IPS-20b (cell line): ENCODE measurements at regions not wholly inside any gene's neighbourhood (a gene's known extent, or its start where the extent isn't known, plus 50 kb on each side); places are given as distances from the start of the nearest gene placed in this dataset.

ENCODE experiments used
- H3K27ac ChIP-seq: one replicate; pipeline ENCODE4 v1.5.1; 2013; ENCODE audit warnings: low read length
- H3K27me3 ChIP-seq: 2 replicates; pipeline ENCODE4 v1.6.1; 2013; ENCODE audit warnings: mild to moderate bottlenecking, low read length, inconsistent platforms; ENCODE audit not compliant: insufficient read depth
- H3K36me3 ChIP-seq: 2 replicates; pipeline ENCODE4 v1.6.1; 2013; ENCODE audit warnings: low read depth, mild to moderate bottlenecking, inconsistent platforms, low read length, moderate library complexity; ENCODE audit not compliant: insufficient read depth
- H3K4me1 ChIP-seq: 2 replicates; pipeline ENCODE4 v1.6.1; 2013; ENCODE audit warnings: mild to moderate bottlenecking, control low read depth, inconsistent platforms, low read length, moderate library complexity; ENCODE audit not compliant: insufficient read depth
- H3K4me3 ChIP-seq: 2 replicates; pipeline ENCODE4 v1.5.1; 2013; ENCODE audit warnings: mild to moderate bottlenecking, low read length, inconsistent platforms
- H3K9ac ChIP-seq: 2 replicates; pipeline ENCODE4 v1.6.1; 2013; ENCODE audit warnings: low read depth, mild to moderate bottlenecking, inconsistent platforms, low read length, moderate library complexity
- H3K9me3 ChIP-seq: 2 replicates; pipeline ENCODE4 v1.6.1; 2013; ENCODE audit warnings: mild to moderate bottlenecking, low read depth, low read length, inconsistent platforms; ENCODE audit not compliant: insufficient read depth

DNA sequence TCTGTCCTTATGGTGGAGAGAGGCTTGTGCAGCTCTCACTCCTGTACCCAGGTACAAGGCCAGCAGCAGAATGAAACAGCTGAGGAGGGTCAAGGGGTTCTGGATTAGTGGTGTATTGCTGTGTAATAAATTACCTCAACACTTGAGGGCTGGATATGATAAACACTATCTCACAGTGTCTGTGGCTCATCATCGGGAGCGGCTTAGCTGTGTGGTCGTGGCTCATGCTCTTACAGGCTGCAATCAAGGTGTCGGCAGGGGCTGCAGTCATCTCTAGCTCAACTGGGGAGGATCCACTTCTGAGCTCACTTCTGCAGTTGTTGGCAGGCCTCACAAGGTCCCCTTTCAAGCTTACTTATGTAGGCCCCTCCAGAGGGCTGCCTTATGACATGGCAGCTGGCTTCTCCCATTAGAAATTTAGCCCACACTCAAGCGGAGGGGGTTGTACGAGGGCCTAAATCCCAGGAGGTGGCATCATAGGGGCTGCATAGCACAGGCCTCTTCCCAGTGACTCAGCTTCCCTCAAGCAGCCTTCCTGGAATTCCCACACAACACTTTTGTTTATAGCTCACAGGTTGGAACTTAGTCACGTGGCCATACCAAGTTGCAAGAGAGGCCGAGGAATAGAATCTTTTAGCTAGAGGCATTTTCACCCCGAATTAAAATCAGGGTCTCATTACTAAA is 148.2 kb upstream of the RPS6KA3 start:
- H3K27me3 ChIP-seq, result no peaks in the 10 kb centered on the region
- no peaks in the 10 kb centered on the region for H3K36me3 ChIP-seq
- no peaks in the 10 kb centered on the region for H3K9me3 ChIP-seq

GRCh38 chrX:20414066-20414465 is 147.4 kb upstream of the RPS6KA3 start:
- H3K27ac ChIP-seq, result no peak overlapping the region
- no peaks in the 10 kb centered on the region for H3K27me3 ChIP-seq
- H3K9me3 ChIP-seq, result no peaks in the 10 kb centered on the region
- H3K36me3 ChIP-seq, result no peaks in the 10 kb centered on the region
- no peaks in the 10 kb centered on the region for H3K4me1 ChIP-seq
- H3K9ac ChIP-seq, result no peak overlapping the region
- H3K4me3 ChIP-seq, result no peak overlapping the region

More for the DNA sequence above, 148.2 kb upstream of the RPS6KA3 start:
- H3K9ac ChIP-seq, result no peak overlapping the region
- no peak overlapping the region for H3K4me3 ChIP-seq
- no peaks in the 10 kb centered on the region for H3K4me1 ChIP-seq
- no peak overlapping the region for H3K27ac ChIP-seq

DNA sequence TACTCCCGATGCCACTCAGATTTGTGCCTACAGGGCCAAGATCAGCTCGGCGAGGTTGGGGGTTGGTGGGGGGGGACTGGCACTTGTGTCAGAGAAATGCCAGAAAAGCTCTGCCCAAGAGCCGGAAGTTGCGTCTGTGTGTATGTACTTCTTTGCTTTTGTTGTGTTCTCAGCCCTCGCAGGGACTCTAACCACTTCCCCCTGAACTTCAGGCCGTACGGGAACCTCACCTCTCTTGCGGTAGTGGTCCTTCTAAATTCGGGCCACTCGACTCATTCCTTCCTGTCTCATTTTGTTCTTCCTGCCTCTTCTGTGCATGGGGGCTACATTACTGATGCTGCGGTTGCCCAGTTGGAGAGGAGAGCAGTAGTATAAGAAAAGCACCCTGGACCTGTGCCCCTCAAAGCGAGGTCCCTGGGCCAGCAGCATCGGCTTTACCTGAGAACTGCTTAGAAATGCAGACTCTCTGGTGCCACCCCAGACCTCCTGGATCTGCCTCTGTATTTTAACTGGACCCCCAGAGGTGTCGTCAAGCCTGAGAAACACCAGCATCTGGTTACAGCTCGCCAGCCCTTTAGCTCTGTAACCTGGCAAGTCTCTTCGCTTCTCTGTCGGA is 146.3 kb upstream of the RPS6KA3 start:
- H3K4me3 ChIP-seq, result no peak overlapping the region
- H3K4me1 ChIP-seq, result no peaks in the 10 kb centered on the region
- H3K36me3 ChIP-seq, result no peaks in the 10 kb centered on the region
- H3K9ac ChIP-seq, result no peak overlapping the region
- H3K9me3 ChIP-seq, result no peaks in the 10 kb centered on the region
- no peak overlapping the region for H3K27ac ChIP-seq
- H3K27me3 ChIP-seq, result no peaks in the 10 kb centered on the region

DNA sequence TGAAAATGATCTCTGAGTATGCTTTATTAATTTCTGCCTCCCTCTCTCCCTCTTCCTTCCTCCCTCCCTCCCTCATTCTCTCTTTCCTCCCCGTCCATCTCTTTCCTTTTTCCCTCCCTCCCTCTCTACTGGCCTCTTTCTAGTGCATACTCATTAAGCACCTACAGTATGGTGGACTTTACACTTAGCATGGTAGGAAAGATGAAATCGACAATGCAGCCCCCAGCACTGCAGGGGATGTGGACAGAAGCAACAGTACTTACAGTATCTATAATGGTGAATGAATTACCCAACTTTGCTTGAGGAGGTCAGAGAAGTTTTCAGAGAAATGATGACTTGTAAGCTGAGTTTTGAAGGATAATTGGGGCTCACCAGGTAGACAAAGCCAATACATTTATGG is 143.8 kb upstream of the RPS6KA3 start:
- Histone ChIP-seq H3K4me3 (no peak overlapping the region), H3K27ac (no peak overlapping the region), H3K4me1 (no peaks in the 10 kb centered on the region), H3K9me3 (no peaks in the 10 kb centered on the region), H3K36me3 (no peaks in the 10 kb centered on the region), H3K9ac (no peak overlapping the region), H3K27me3 (no peaks in the 10 kb centered on the region)

DNA sequence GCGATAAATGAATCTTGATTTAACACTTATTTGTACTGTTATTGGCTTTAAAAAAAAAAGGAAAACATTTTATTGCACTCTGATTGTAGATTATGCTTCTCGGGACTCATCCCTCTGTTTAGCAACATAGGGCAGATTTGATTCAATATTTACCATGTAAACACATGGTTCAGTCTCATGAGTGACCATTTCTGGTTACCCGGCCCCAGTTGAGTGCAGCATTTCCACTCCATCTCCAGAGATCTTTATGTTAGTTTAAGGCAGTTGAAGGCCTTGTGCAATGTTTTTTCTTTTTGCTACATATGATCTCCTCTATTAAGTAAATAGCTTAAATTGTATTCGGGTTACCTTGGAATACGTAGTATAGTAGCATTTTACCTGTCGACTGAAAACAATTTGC is 143.3 kb upstream of the RPS6KA3 start:
- Histone ChIP-seq H3K4me1 (no peaks in the 10 kb centered on the region), H3K4me3 (no peak overlapping the region), H3K27me3 (no peaks in the 10 kb centered on the region), H3K36me3 (no peaks in the 10 kb centered on the region), H3K27ac (no peak overlapping the region), H3K9ac (no peak overlapping the region), H3K9me3 (no peaks in the 10 kb centered on the region)

DNA sequence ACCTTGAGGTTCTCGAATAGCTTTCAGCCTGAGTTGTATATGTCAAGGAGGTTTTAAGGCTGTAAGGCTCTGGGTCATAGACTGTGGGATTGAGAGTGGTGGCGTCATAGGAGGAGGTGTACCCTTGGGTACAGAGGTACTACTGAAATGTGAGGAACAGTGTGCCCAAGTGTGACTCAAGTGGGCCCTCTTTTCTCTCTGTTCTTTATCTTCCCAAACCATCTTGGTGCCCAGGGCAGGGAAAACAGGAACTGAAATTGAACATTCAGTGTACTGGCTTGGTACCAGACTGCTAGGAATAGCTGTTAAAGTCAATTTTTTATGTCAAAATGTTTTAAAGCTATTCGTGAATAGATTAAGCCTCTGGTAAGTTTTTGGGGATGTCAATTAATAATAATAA is 136.2 kb upstream of the RPS6KA3 start:
- Histone ChIP-seq H3K9ac (no peak overlapping the region), H3K36me3 (no peaks in the 10 kb centered on the region), H3K4me1 (no peaks in the 10 kb centered on the region), H3K9me3 (no peaks in the 10 kb centered on the region), H3K4me3 (no peak overlapping the region), H3K27me3 (no peaks in the 10 kb centered on the region), H3K27ac (no peak overlapping the region)

GRCh38 chrX:20399728-20400414 is 133.2 kb upstream of the RPS6KA3 start:
- Histone ChIP-seq H3K4me1 (no peaks in the 10 kb centered on the region), H3K9ac (no peak overlapping the region), H3K27me3 (no peaks in the 10 kb centered on the region), H3K27ac (no peak overlapping the region), H3K36me3 (no peaks in the 10 kb centered on the region), H3K4me3 (no peak overlapping the region), H3K9me3 (no peaks in the 10 kb centered on the region)

GRCh38 chrX:20397587-20397986 is 130.9 kb upstream of the RPS6KA3 start:
- H3K27ac ChIP-seq, result no peak overlapping the region

DNA sequence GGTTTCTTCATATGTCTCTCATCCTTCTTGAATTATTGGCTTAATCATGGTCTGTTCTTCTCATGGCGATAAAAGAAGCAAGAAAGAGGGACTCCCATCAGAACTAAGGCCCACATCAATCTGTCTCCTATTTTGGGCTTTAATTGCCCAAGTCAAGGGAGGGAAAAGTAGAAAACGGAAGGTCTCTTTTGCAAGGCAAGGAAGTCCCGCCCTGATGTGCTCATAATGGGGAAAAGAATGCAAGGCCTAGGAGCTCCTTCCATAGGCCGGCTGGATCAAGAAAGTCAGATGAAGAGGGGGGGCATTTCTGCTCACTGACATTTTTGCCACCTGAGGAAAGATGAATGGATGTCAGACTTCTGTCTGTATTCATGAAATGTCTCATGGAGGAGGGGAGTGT is 127.7 kb upstream of the RPS6KA3 start:
- Histone ChIP-seq H3K36me3 (no peaks in the 10 kb centered on the region), H3K4me1 (no peaks in the 10 kb centered on the region), H3K9me3 (no peaks in the 10 kb centered on the region), H3K27me3 (no peaks in the 10 kb centered on the region), H3K9ac (no peak overlapping the region), H3K27ac (no peak overlapping the region), H3K4me3 (no peak overlapping the region)

More at GRCh38 chrX:20397587-20397986, 130.9 kb upstream of the RPS6KA3 start:
- no peak overlapping the region for H3K9ac ChIP-seq
- no peaks in the 10 kb centered on the region for H3K36me3 ChIP-seq
- H3K9me3 ChIP-seq, result no peaks in the 10 kb centered on the region
- no peaks in the 10 kb centered on the region for H3K27me3 ChIP-seq
- H3K4me1 ChIP-seq, result no peaks in the 10 kb centered on the region
- H3K4me3 ChIP-seq, result no peak overlapping the region

GRCh38 chrX:20393944-20394343 is 127.2 kb upstream of the RPS6KA3 start:
- Histone ChIP-seq H3K9me3 (no peaks in the 10 kb centered on the region), H3K9ac (no peak overlapping the region), H3K4me1 (no peaks in the 10 kb centered on the region), H3K36me3 (no peaks in the 10 kb centered on the region), H3K27me3 (no peaks in the 10 kb centered on the region), H3K4me3 (no peak overlapping the region), H3K27ac (no peak overlapping the region)

DNA sequence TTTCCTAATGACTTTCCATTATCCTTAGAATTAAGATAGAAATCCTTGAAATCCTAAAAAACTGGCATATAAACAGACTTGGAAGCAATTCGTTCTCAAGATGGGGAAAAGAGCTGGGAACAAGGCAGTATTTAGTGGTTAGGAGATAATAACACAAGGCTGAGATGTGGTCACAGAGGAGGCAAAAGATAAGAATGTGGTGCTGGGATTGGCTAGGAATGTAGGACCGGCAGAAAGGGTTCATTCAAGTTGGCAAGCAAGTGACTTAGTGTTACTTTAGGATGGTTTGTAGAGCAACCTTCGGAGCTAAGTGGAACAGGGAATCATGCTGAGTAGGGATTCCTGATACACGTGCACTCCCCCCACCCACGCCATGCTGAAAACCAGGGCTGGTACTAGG is 121.9 kb upstream of the RPS6KA3 start:
- Histone ChIP-seq H3K27me3 (no peaks in the 10 kb centered on the region), H3K9ac (no peak overlapping the region), H3K36me3 (no peaks in the 10 kb centered on the region), H3K4me1 (no peaks in the 10 kb centered on the region), H3K27ac (no peak overlapping the region), H3K9me3 (no peaks in the 10 kb centered on the region), H3K4me3 (no peak overlapping the region)

DNA sequence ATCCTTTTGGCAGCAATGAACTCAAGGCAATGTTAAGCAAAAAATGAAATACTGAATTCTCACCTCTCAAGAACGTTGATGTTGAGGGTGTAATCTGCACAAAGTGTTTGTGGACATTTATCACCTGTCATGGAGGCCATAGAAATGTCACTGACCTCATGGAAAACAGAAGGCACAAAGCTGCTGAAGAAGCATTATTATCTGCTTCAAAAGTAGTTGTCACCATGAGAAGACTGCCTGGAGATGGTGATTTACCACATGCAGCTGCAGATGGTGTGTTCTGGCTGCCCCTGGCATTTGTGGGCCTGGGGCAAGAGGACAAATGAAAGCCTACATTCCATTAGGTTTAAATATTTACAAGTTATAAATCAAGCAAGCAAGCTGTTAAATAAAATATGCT is 116.8 kb upstream of the RPS6KA3 start:
- Histone ChIP-seq H3K36me3 (no peaks in the 10 kb centered on the region), H3K9me3 (no peaks in the 10 kb centered on the region), H3K4me3 (no peak overlapping the region), H3K27me3 (no peaks in the 10 kb centered on the region), H3K27ac (no peak overlapping the region), H3K9ac (no peak overlapping the region), H3K4me1 (no peaks in the 10 kb centered on the region)
